ENCODE measurements at regions not wholly inside any gene's neighbourhood (a gene's known extent, or its start where the extent isn't known, plus 50 kb on each side); places are given as distances from the start of the nearest gene placed in this dataset.
A peak's percentile ranks its signal among the peaks of the same experiment; 100 is the strongest.
"Not testable (repeated sequence)": the region's sequence is repeated elsewhere in the genome, so short reads cannot be mapped to it uniquely, and the experiment has no call there.

- Mint-ChIP-seq H3K27me3 (ENCODE audit: low read depth) (no peaks in the 10 kb centered on the region), H3K36me3 (ENCODE audit: low read depth) (no peaks in the 10 kb centered on the region), H3K4me3 (no peak overlapping the region), H3K27ac (ENCODE audit: unreplicated experiment) (no peak overlapping the region), H3K9me3 (no peaks in the 10 kb centered on the region), H3K4me1 (peaks cover 29% of the 10 kb centered on the region)
- TF ChIP-seq CTCF (conservative IDR thresholded peaks at IDR 0.05) = no peak
- no peak for DNase-seq (ENCODE audit: low read depth, low spot score)
These were observed 108.8 kb upstream of the SLC1A4 start for GRCh38 chr2:64880193-64880951.

- peaks cover 23% of the 10 kb centered on the region for H3K4me1 Mint-ChIP-seq
- DNase-seq (ENCODE audit: low read depth, low spot score) = no peak
- H3K9me3 Mint-ChIP-seq = no peaks in the 10 kb centered on the region
- H3K27me3 Mint-ChIP-seq (ENCODE audit: low read depth) = no peaks in the 10 kb centered on the region
- H3K4me3 Mint-ChIP-seq = no peak overlapping the region
- TF ChIP-seq CTCF (conservative IDR thresholded peaks at IDR 0.05) = no peak
- no peaks in the 10 kb centered on the region for H3K36me3 Mint-ChIP-seq (ENCODE audit: low read depth)
- no peak overlapping the region for H3K27ac Mint-ChIP-seq (ENCODE audit: unreplicated experiment)
These were observed 108.1 kb upstream of the SLC1A4 start for GRCh38 chr2:64881037-64881492.

- peaks cover 13% of the 10 kb centered on the region for H3K9me3 Mint-ChIP-seq
- H3K4me3 Mint-ChIP-seq = no peak overlapping the region
- TF ChIP-seq CTCF (conservative IDR thresholded peaks at IDR 0.05) = no peak
- peaks cover 6% of the 10 kb centered on the region for H3K27me3 Mint-ChIP-seq (ENCODE audit: low read depth)
- no peak for DNase-seq (ENCODE audit: low read depth, low spot score)
- no peak overlapping the region for H3K27ac Mint-ChIP-seq (ENCODE audit: unreplicated experiment)
- peaks cover 11% of the 10 kb centered on the region for H3K36me3 Mint-ChIP-seq (ENCODE audit: low read depth)
- H3K4me1 Mint-ChIP-seq = peaks cover 19% of the 10 kb centered on the region
These were observed 101.6 kb upstream of the SLC1A4 start for GRCh38 chr2:64887565-64887964.

- peak overlapping the region; percentile 12 for H3K27ac Mint-ChIP-seq (ENCODE audit: unreplicated experiment)
- no peak for DNase-seq (ENCODE audit: low read depth, low spot score)
- H3K27me3 Mint-ChIP-seq (ENCODE audit: low read depth) = peaks cover 14% of the 10 kb centered on the region
- H3K4me1 Mint-ChIP-seq = peaks cover 14% of the 10 kb centered on the region
- peak; percentile 38 for TF ChIP-seq CTCF (conservative IDR thresholded peaks at IDR 0.05)
- H3K36me3 Mint-ChIP-seq (ENCODE audit: low read depth) = peaks cover 11% of the 10 kb centered on the region
- H3K9me3 Mint-ChIP-seq = peaks cover 13% of the 10 kb centered on the region
- H3K4me3 Mint-ChIP-seq = no peak overlapping the region
These were observed 100.4 kb upstream of the SLC1A4 start for GRCh38 chr2:64888591-64889309.

DNA sequence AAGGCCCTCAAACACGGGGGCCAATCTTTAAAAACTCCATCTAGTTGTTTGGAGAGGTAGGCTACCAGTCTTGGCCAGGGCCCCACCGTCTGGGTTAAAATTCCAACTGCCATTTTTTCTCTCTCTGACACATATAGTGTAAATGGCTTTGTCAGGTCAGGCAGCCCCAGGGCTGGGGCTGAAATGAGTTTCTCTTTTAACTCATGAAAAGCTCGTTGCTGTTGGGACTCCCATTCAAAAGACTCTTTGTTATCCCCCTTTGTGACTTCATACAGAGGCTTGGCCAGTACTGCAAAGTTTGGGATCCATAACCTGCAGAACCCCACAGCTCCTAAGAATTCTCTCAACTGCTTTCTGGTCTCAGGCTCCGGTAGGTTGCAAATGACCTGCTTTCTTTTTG, 99.4 kb upstream of the SLC1A4 start:
- TF ChIP-seq CTCF (conservative IDR thresholded peaks at IDR 0.05) = no peak
- H3K4me3 Mint-ChIP-seq = peak overlapping the region; percentile 31
- peaks cover 14% of the 10 kb centered on the region for H3K4me1 Mint-ChIP-seq
- H3K27me3 Mint-ChIP-seq (ENCODE audit: low read depth) = peaks cover 14% of the 10 kb centered on the region
- peaks cover 13% of the 10 kb centered on the region for H3K9me3 Mint-ChIP-seq
- H3K36me3 Mint-ChIP-seq (ENCODE audit: low read depth) = peaks cover 11% of the 10 kb centered on the region
- no peak overlapping the region for H3K27ac Mint-ChIP-seq (ENCODE audit: unreplicated experiment)
- no peak for DNase-seq (ENCODE audit: low read depth, low spot score)

- H3K9me3 Mint-ChIP-seq; H3K4me3 Mint-ChIP-seq; H3K36me3 Mint-ChIP-seq (ENCODE audit: low read depth); DNase-seq (ENCODE audit: low read depth, low spot score); H3K27ac Mint-ChIP-seq (ENCODE audit: unreplicated experiment); H3K4me1 Mint-ChIP-seq: not testable (repeated sequence)
- peaks cover 19% of the 10 kb centered on the region for H3K27me3 Mint-ChIP-seq (ENCODE audit: low read depth)
These were observed 92.6 kb upstream of the SLC1A4 start for GRCh38 chr2:64896572-64896971.
